ENCODE measurements at regions not wholly inside any gene's neighbourhood (a gene's known extent, or its start where the extent isn't known, plus 50 kb on each side); places are given as distances from the start of the nearest gene placed in this dataset.

GRCh38 chr3:170745211-170745718 is 124.7 kb downstream of the RPL22L1 start:
- no peak for TF ChIP-seq YY1 (IDR thresholded peaks at IDR 0.05; ENCODE audit: insufficient read depth, insufficient read length)
- TF ChIP-seq ZNF274 (IDR thresholded peaks at IDR 0.05; ENCODE audit: low read depth, low read length): no peak
- TF ChIP-seq SUZ12 (IDR thresholded peaks at IDR 0.05; ENCODE audit: extremely low read depth, insufficient read depth, insufficient read length): no peak
